Neural progenitor cell (in vitro differentiated cells): ENCODE measurements at regions not wholly inside any gene's neighbourhood (a gene's known extent, or its start where the extent isn't known, plus 50 kb on each side); places are given as distances from the start of the nearest gene placed in this dataset.

Source experiments
- DNase-seq: peaks from one replicate; pipeline ENCODE4 v3.0.0-alpha.2; 2016; ENCODE audit warnings: low spot score
- H2AFZ ChIP-seq: fragments of 200-600 bp; sonication (generic); replicated peaks from 2 replicates; pipeline ENCODE4 v1.6.1; 2016; ENCODE audit warnings: antibody characterized with exemption
- H3F3A ChIP-seq: fragments of 200-600 bp; sonication (generic); 2 replicates; pipeline ENCODE4 v1.6.1; 2016; ENCODE audit warnings: antibody characterized with exemption, low read depth
- H3K27ac ChIP-seq: fragments of 200-600 bp; sonication (generic); 2 replicates; pipeline ENCODE4 v1.5.1; 2016; ENCODE audit warnings: mild to moderate bottlenecking
- H3K27me3 ChIP-seq: fragments of 200-600 bp; sonication (generic); 2 replicates; pipeline ENCODE4 v1.6.1; 2016; ENCODE audit warnings: mild to moderate bottlenecking, moderate library complexity
- H3K36me3 ChIP-seq: fragments of 200-600 bp; sonication (generic); 2 replicates; pipeline ENCODE4 v1.5.1; 2016
- H3K4me1 ChIP-seq: fragments of 200-600 bp; sonication (generic); 2 replicates; pipeline ENCODE4 v1.6.1; 2016; ENCODE audit warnings: mixed run types
- H3K4me2 ChIP-seq: fragments of 200-600 bp; sonication (generic); 2 replicates; pipeline ENCODE4 v1.6.1; 2016
- H3K4me3 ChIP-seq: fragments of 200-600 bp; sonication (generic); 2 replicates; pipeline ENCODE4 v1.5.1; 2016
- H3K79me2 ChIP-seq: fragments of 200-600 bp; sonication (generic); 2 replicates; pipeline ENCODE4 v1.6.1; 2016; ENCODE audit warnings: low read depth
- H3K9ac ChIP-seq: fragments of 200-600 bp; sonication (generic); 2 replicates; pipeline ENCODE4 v1.6.1; 2016
- H3K9me3 ChIP-seq: fragments of 200-600 bp; sonication (generic); 2 replicates; pipeline ENCODE4 v1.5.1; 2016; ENCODE audit warnings: low read depth
- H4K20me1 ChIP-seq: fragments of 200-600 bp; sonication (generic); 2 replicates; pipeline ENCODE4 v1.6.1; 2016; ENCODE audit warnings: low read depth
- H3K27ac Mint-ChIP-seq: 3 replicates; pipeline ENCODE4 v1.8.0; 2021; ENCODE audit warnings: mixed read lengths
- H3K27me3 Mint-ChIP-seq: 2 replicates; pipeline ENCODE4 v1.8.0; 2022; ENCODE audit warnings: low read depth, mild to moderate bottlenecking, inconsistent platforms, moderate library complexity, mixed read lengths; ENCODE audit not compliant: insufficient read depth
- H3K36me3 Mint-ChIP-seq: 3 replicates; pipeline ENCODE4 v1.8.0; 2021; ENCODE audit warnings: mixed read lengths
- H3K4me1 Mint-ChIP-seq: 3 replicates; pipeline ENCODE4 v1.8.0; 2021; ENCODE audit warnings: mixed read lengths
- H3K4me3 Mint-ChIP-seq: 3 replicates; pipeline ENCODE4 v1.8.0; 2021; ENCODE audit warnings: mild to moderate bottlenecking, moderate library complexity, mixed read lengths
- H3K9me3 Mint-ChIP-seq: 3 replicates; pipeline ENCODE4 v1.8.0; 2020; ENCODE audit warnings: mixed read lengths
- CTCF ChIP-seq: fragments of 200-600 bp; sonication (generic); IDR thresholded peaks from 2 replicates; pipeline ENCODE4 v1.5.1; 2017; ENCODE audit warnings: antibody characterized with exemption, mild to moderate bottlenecking
- EZH2 ChIP-seq: fragments of 200-600 bp; sonication (generic); IDR thresholded peaks from 2 replicates; pipeline ENCODE4 v1.6.1; 2017; ENCODE audit warnings: antibody characterized with exemption, mild to moderate bottlenecking, moderate library complexity
- EZH2phosphoT487 ChIP-seq: fragments of 200-600 bp; sonication (generic); IDR thresholded peaks from 2 replicates; pipeline ENCODE4 v1.6.1; 2017; ENCODE audit warnings: antibody characterized with exemption

GRCh38 chr12:92078167-92079053, 67.2 kb downstream of the BTG1 start:
- Histone ChIP-seq H4K20me1 (no peaks in the 10 kb centered on the region), H3F3A (no peaks in the 10 kb centered on the region), H3K4me3 (no peak overlapping the region), H3K79me2 (no peaks in the 10 kb centered on the region), H2AFZ (no peak overlapping the region), H3K9ac (no peak overlapping the region), H3K27ac (no peak overlapping the region), H3K4me1 (peaks cover 16% of the 10 kb centered on the region), H3K9me3 (no peaks in the 10 kb centered on the region), H3K4me2 (no peak overlapping the region), H3K36me3 (no peaks in the 10 kb centered on the region), H3K27me3 (no peaks in the 10 kb centered on the region)
- TF ChIP-seq EZH2 (no peak), CTCF (no peak), EZH2phosphoT487 (no peak)
- Mint-ChIP-seq H3K27me3 (no peaks in the 10 kb centered on the region), H3K36me3 (no peaks in the 10 kb centered on the region), H3K4me3 (no peak overlapping the region), H3K9me3 (no peaks in the 10 kb centered on the region), H3K4me1 (peaks cover 25% of the 10 kb centered on the region), H3K27ac (no peak overlapping the region)
- no peak for DNase-seq

GRCh38 chr12:92077530-92077929, 68.1 kb downstream of the BTG1 start:
- H3K79me2 ChIP-seq, result no peaks in the 10 kb centered on the region
- TF ChIP-seq CTCF, result no peak
- no peak for TF ChIP-seq EZH2phosphoT487
- no peak for TF ChIP-seq EZH2
- H3F3A ChIP-seq, result no peaks in the 10 kb centered on the region
- H3K4me2 ChIP-seq, result no peak overlapping the region
- Mint-ChIP-seq H3K4me1 (peaks cover 25% of the 10 kb centered on the region), H3K4me3 (no peak overlapping the region), H3K9me3 (peaks cover 4% of the 10 kb centered on the region), H3K36me3 (no peaks in the 10 kb centered on the region), H3K27me3 (no peaks in the 10 kb centered on the region), H3K27ac (no peak overlapping the region)
- no peak overlapping the region for H3K27ac ChIP-seq
- H4K20me1 ChIP-seq, result no peaks in the 10 kb centered on the region
- H3K9ac ChIP-seq, result no peak overlapping the region
- H3K9me3 ChIP-seq, result no peaks in the 10 kb centered on the region
- no peaks in the 10 kb centered on the region for H3K36me3 ChIP-seq
- H3K4me1 ChIP-seq, result peaks cover 16% of the 10 kb centered on the region
- no peak for DNase-seq
- H2AFZ ChIP-seq, result no peak overlapping the region
- no peaks in the 10 kb centered on the region for H3K27me3 ChIP-seq
- H3K4me3 ChIP-seq, result no peak overlapping the region

GRCh38 chr12:92076101-92076500, 69.5 kb downstream of the BTG1 start:
- no peak overlapping the region for H3K4me3 ChIP-seq
- H3K27me3 ChIP-seq, result no peaks in the 10 kb centered on the region
- H3K4me2 ChIP-seq, result no peak overlapping the region
- no peaks in the 10 kb centered on the region for H3F3A ChIP-seq
- no peaks in the 10 kb centered on the region for H4K20me1 ChIP-seq
- Mint-ChIP-seq H3K9me3 (peaks cover 4% of the 10 kb centered on the region), H3K4me3 (no peak overlapping the region), H3K27me3 (no peaks in the 10 kb centered on the region), H3K27ac (no peak overlapping the region), H3K4me1 (peaks cover 25% of the 10 kb centered on the region), H3K36me3 (no peaks in the 10 kb centered on the region)
- H3K9me3 ChIP-seq, result no peaks in the 10 kb centered on the region
- no peaks in the 10 kb centered on the region for H3K36me3 ChIP-seq
- H3K9ac ChIP-seq, result no peak overlapping the region
- no peak overlapping the region for H3K27ac ChIP-seq
- DNase-seq, result no peak
- H3K79me2 ChIP-seq, result no peaks in the 10 kb centered on the region
- TF ChIP-seq CTCF (no peak), EZH2phosphoT487 (no peak), EZH2 (no peak)
- H2AFZ ChIP-seq, result no peak overlapping the region
- H3K4me1 ChIP-seq, result peaks cover 18% of the 10 kb centered on the region
